SKM-1 (cell line): ENCODE measurements at regions not wholly inside any gene's neighbourhood (a gene's known extent, or its start where the extent isn't known, plus 50 kb on each side); places are given as distances from the start of the nearest gene placed in this dataset.

Experiments used
- DNase-seq: peaks from one replicate; lab custom pipeline; 2025; ENCODE audit not compliant: unreplicated experiment; lab: John Stamatoyannopoulos, UW

DNA sequence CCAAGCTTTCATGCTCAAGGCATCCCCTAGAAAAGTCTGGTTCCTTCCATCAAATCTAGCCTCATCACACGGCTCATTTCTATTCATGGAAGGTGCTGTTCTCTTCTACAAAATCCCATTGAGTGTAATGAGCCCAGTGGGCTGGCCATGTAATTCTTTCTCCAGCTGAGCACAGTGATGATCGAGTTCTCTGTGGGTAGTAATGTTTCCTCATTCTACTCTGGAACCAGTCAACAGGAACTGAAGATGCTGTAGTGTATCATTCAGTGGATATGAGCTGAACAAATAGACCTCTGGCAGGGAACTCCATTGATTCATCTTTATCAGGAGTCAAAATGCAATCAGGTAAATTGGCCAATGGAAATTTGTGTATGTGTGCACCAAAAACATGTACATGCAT, 149.2 kb downstream of the LRRC70 start:
- DNase-seq: no peak

DNA sequence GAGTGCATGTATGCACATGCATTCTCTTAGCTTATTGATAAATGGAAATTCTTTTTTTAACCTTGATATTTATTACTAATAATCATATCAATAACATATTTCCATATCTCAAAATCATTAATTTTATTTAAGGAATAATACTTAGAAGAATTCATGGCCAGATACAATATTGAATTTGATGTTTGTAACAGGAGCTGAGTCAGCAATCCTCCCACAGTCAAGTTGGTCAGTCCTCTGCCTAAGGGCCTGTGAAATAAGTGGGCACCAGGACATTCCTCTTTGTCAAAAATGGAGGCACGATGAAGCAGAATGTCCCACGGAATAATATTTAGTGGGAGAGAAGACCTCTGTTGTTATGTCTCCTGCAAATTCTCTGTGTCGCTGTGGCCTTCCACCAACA, 148.6 kb downstream of the LRRC70 start:
- DNase-seq: no peak

DNA sequence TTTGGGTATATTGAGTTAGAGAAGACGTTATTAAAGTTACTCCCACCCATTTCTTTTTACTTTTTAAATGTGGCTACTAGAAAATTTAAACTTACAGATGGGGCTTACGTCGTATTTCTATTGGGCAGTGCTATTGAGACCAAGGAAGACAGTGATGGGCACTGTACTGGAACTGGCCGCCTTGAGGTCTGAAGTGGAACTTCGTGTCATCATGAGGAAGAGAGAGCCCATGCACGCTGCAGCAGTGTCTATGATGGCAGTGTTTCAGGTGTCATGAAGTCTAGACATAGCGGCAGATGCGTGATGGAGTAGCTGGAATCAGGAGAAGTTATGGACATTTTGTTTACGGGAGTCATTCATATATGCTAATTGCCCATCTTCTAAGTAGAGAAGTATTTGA, 143.7 kb downstream of the LRRC70 start:
- no peak for DNase-seq

DNA sequence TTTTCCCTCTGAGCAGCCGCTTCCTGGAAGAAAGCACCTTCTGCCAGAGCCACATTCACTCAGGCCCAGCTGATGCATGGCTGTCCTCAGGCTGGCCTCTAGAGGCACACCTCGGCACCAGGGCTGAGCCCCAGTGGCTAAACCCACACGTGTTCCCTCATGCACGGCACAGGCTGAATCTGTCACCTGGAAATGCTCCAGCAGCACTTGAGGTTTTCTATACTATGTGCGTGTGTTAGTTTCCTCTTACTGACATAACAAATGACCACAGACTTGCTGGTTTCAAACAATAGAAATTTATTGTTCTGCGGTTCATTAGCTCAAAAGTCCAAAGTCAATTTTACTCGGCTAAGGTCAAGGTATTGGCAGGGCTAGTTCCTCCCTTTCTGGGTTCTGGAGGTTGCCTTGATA, 141.4 kb downstream of the LRRC70 start:
- DNase-seq: no peak

DNA sequence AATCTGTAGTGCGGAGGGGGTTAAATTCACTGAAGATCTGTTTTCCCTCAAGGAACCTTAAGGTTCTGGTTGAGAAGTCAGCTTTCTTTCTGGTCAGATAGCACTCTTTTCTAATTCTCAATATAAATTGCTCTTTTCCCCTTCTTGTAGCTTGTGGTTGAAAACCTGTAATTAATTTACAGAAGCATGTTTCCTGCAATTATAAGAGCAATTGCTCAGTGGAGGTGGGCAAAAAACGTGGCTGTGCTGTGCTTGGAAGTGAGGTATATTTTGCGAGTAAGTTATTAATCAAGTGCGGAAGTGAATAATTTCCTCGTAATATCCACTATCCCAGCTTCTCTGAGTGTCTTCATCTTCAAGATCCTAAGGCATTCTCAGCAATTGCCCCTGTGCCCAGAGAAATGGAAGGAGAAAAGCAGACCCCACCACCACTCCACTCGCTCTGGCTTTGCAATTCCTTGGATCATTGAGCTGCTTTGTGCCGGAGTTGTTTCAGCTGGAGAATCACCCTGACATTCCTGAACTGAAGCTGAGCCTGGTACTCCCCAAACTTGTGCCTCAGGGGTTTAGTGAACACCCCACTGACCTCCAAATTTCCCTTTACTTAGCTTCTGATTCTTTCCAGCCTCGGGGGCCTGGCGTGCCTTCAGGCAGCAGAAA, 140.6 kb downstream of the LRRC70 start:
- DNase-seq: no peak

DNA sequence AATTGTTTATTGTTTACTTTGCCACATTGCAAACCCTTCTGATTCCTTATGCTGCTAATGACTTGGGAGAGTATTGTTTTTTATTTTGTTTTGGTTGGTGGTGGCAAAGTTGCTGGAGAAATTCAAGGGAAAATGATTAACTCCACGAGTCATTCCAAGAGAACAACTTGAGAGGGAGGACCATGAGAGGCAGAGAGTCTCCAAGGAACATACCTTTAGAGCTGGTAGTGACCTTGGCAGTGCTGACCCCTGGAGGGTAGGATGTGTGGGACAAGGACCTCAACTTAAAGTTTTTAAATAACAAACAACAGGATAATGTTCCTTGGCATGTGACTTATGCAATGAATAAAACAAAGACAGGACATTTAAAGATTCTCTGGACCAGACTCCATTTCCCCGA, 139.7 kb downstream of the LRRC70 start:
- no peak for DNase-seq

GRCh38 chr5:62717301-62717933, 138.8 kb downstream of the LRRC70 start:
- no peak for DNase-seq

GRCh38 chr5:62714296-62714695, 135.7 kb downstream of the LRRC70 start:
- DNase-seq: no peak

GRCh38 chr5:62708481-62709325, 130.1 kb downstream of the LRRC70 start:
- no peak for DNase-seq

GRCh38 chr5:62707563-62707962, 128.9 kb downstream of the LRRC70 start:
- no peak for DNase-seq

DNA sequence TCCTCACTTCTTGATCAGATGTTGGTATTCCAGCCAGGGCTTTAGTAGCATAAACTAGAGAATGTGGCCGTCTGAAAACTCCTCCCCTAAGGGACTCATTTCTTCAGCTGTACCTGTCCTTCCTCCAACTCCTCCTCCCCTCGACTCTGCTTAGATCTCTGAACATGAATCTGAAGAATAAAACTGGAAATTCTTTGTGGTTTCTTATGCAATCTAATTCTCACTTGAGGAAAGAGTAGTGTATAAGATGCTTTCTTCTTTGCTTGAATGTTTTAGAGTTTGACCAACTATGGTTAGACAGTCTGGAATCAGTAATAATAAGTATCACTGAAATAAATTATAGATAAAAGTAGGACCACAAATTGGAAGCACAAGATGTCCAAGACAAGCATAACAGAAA, 128.5 kb downstream of the LRRC70 start:
- DNase-seq: no peak

GRCh38 chr5:62705022-62705421, 126.4 kb downstream of the LRRC70 start:
- no peak for DNase-seq

DNA sequence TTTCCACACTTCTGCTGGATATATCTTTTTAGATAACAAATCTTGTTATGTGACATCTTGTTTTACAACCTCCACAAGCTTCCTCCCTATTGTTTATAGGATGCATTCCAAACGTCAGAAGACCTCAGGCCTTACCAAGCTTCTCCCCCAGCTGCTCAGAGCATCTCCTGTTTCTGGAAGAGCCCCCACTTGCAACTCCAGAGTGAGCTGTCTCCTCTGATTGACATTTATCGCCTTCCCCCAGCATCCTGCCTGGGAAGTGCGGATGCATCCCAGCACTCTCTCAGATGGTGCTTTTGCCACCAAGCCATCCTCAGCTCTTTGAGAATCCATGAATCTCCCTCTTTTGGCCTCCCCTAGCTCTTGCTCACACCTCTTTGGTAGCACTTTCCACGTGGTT, 123.5 kb downstream of the LRRC70 start:
- DNase-seq: no peak

DNA sequence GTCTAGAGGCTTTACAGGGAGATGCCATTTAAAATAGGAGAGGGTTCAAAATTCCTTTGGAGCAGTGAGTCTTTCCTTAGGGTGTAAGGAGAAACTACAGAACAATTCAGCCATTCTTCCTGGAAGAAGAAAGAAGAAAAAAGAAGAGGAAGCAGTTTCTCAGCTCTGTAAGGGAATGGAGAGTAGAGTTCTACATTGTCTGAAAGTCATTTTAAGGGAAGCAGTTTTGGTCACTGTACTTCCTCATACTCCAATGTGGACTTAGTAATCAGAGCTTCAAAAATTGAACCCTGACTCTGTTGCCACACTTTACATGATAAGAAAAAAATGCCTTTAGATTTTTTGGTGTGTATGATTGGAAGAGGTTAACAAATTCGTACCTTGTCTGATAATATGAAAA, 122.4 kb downstream of the LRRC70 start:
- DNase-seq: peak; percentile 39

DNA sequence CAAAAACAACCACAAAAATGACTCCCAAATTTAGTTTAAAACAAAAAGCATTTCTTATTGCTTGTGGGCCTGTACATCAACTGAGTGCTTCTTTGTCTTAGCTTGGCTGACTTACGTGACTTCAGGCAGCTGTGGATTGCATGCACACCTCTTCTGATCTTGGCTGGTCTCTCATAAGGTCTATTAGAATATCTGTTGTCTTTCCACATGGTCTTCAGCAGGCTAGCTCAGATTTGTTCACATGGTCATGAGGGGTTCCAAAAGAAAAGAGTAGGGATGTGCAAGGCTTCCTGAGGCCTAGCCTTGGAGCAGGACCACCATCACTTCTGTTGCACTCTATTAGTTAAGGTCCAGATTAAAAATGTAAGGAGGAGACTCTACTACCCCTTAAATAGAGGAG, 120.1 kb downstream of the LRRC70 start:
- DNase-seq: no peak

DNA sequence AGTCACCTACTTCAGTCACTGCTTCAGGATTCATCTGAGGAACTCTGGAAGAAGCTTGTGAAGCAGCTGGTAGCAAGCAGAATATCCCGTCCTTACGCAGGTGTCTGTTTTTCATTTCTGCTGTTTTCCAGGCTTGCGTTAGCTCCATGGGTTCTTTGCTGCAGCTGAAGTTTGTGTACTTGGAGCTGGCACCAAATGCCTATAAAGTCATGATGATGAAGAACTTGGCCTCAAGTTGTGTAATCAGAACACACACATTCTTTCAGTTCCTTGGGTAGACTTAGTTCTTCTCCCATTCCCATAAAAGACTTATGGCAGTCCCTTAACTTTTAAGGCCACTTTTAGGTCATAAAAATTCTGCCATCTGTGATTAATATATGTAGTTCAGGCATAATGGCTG, 116.7 kb downstream of the LRRC70 start:
- no peak for DNase-seq

DNA sequence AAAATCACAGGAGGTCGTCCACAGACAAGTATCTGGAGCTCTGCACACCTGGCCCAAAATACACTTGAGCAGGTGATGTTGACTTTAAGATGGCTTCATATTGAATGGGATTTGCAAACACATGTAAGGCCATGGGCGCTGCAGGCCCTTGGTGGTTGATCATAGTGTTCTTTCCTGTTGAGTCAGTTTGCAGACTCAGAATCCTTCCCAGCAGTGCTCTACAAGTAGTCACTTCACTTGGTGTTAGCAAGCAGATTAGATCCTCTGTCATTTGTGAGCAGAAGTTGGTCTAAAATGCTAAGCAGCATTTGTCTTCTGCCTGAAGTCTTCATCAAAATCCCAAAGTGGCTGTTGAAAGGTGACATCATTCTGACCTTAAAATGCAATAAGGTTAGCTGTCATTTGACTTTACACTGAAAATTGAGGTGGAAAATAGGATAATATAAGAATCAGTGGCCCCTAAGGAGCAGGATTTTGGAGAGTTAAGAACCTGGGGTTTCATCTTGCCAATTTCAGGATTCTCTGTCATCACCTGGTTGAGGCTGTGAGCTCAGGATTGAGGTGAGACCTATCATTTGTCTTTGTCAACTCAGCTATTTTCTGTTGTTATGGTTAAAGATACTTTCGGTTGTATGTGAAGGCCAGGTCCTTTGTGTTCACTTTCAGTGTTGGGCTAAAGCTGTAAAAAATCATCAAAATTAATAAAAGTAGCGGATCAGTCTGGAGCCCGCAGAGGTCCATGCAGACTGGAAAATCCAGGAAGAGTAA, 114.5 kb downstream of the LRRC70 start:
- no peak for DNase-seq

DNA sequence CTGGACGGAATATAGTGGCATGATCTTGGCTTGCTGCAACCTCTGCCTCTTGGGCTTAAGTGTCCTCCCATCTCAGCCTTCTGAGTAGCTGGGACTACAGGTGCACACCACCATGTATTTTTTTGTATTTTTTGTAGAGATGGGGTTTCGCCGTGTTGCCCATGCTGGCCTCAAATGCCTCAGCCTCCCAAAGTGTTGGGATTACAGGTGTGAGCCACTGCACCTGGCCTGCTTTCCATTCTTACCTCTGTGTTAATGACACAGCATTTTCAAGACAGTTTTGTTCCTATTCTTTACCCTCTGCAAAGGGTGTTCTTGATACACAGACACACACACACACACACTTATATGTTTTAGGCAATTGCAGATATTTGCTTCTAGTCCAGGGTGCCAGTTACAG, 113.3 kb downstream of the LRRC70 start:
- DNase-seq: no peak

GRCh38 chr5:62690421-62690820, 111.8 kb downstream of the LRRC70 start:
- DNase-seq: no peak

- peak; percentile 60 for DNase-seq
Measured at GRCh38 chr5:62689599-62690368, 111.2 kb downstream of the LRRC70 start.

GRCh38 chr5:62686692-62687091, 108.1 kb downstream of the LRRC70 start:
- DNase-seq: no peak
